ENCODE measurements at regions not wholly inside any gene's neighbourhood (a gene's known extent, or its start where the extent isn't known, plus 50 kb on each side); places are given as distances from the start of the nearest gene placed in this dataset.

GRCh38 chr1:229973297-229973612, 93.8 kb upstream of the GALNT2 start:
- TF ChIP-seq GATA3 (IDR thresholded peaks at IDR 0.05; ENCODE audit: low read depth, low read length), result no peak
- no peak for TF ChIP-seq GATA2 (IDR thresholded peaks at IDR 0.05; ENCODE audit: low read depth, low read length)

GRCh38 chr1:229975047-229975446, 92.0 kb upstream of the GALNT2 start:
- TF ChIP-seq GATA3 (IDR thresholded peaks at IDR 0.05; ENCODE audit: low read depth, low read length), result no peak
- TF ChIP-seq GATA2 (IDR thresholded peaks at IDR 0.05; ENCODE audit: low read depth, low read length), result no peak

GRCh38 chr1:229980009-229980408, 87.0 kb upstream of the GALNT2 start:
- TF ChIP-seq GATA2 (IDR thresholded peaks at IDR 0.05; ENCODE audit: low read depth, low read length) (no peak), GATA3 (IDR thresholded peaks at IDR 0.05; ENCODE audit: low read depth, low read length) (no peak)

GRCh38 chr1:229981736-229982135, 85.3 kb upstream of the GALNT2 start:
- no peak for TF ChIP-seq GATA2 (IDR thresholded peaks at IDR 0.05; ENCODE audit: low read depth, low read length)
- no peak for TF ChIP-seq GATA3 (IDR thresholded peaks at IDR 0.05; ENCODE audit: low read depth, low read length)

GRCh38 chr1:229984310-229984991, 82.6 kb upstream of the GALNT2 start:
- no peak for TF ChIP-seq GATA2 (IDR thresholded peaks at IDR 0.05; ENCODE audit: low read depth, low read length)
- no peak for TF ChIP-seq GATA3 (IDR thresholded peaks at IDR 0.05; ENCODE audit: low read depth, low read length)

GRCh38 chr1:229984992-229985612, 81.9 kb upstream of the GALNT2 start:
- TF ChIP-seq GATA3 (IDR thresholded peaks at IDR 0.05; ENCODE audit: low read depth, low read length) (no peak), GATA2 (IDR thresholded peaks at IDR 0.05; ENCODE audit: low read depth, low read length) (no peak)

GRCh38 chr1:229985613-229986010, 81.4 kb upstream of the GALNT2 start:
- TF ChIP-seq GATA2 (IDR thresholded peaks at IDR 0.05; ENCODE audit: low read depth, low read length) (no peak), GATA3 (IDR thresholded peaks at IDR 0.05; ENCODE audit: low read depth, low read length) (no peak)

- no peak for TF ChIP-seq GATA3 (IDR thresholded peaks at IDR 0.05; ENCODE audit: low read depth, low read length)
- no peak for TF ChIP-seq GATA2 (IDR thresholded peaks at IDR 0.05; ENCODE audit: low read depth, low read length)
Measured at GRCh38 chr1:229986737-229987337, 80.2 kb upstream of the GALNT2 start.

- TF ChIP-seq GATA3 (IDR thresholded peaks at IDR 0.05; ENCODE audit: low read depth, low read length) (no peak), GATA2 (IDR thresholded peaks at IDR 0.05; ENCODE audit: low read depth, low read length) (no peak)
Measured at GRCh38 chr1:229987953-229988352, 79.1 kb upstream of the GALNT2 start.

- no peak for TF ChIP-seq GATA2 (IDR thresholded peaks at IDR 0.05; ENCODE audit: low read depth, low read length)
- TF ChIP-seq GATA3 (IDR thresholded peaks at IDR 0.05; ENCODE audit: low read depth, low read length), result no peak
Measured at GRCh38 chr1:229988534-229988933, 78.5 kb upstream of the GALNT2 start.

GRCh38 chr1:229989591-229990248, 77.3 kb upstream of the GALNT2 start:
- TF ChIP-seq GATA2 (IDR thresholded peaks at IDR 0.05; ENCODE audit: low read depth, low read length), result no peak
- no peak for TF ChIP-seq GATA3 (IDR thresholded peaks at IDR 0.05; ENCODE audit: low read depth, low read length)

GRCh38 chr1:229990326-229990725, 76.7 kb upstream of the GALNT2 start:
- no peak for TF ChIP-seq GATA3 (IDR thresholded peaks at IDR 0.05; ENCODE audit: low read depth, low read length)
- no peak for TF ChIP-seq GATA2 (IDR thresholded peaks at IDR 0.05; ENCODE audit: low read depth, low read length)

GRCh38 chr1:229991104-229991513, 75.9 kb upstream of the GALNT2 start:
- TF ChIP-seq GATA2 (IDR thresholded peaks at IDR 0.05; ENCODE audit: low read depth, low read length) (no peak), GATA3 (IDR thresholded peaks at IDR 0.05; ENCODE audit: low read depth, low read length) (no peak)

- TF ChIP-seq GATA3 (IDR thresholded peaks at IDR 0.05; ENCODE audit: low read depth, low read length) (no peak), GATA2 (IDR thresholded peaks at IDR 0.05; ENCODE audit: low read depth, low read length) (no peak)
Measured at GRCh38 chr1:229991724-229992333, 75.2 kb upstream of the GALNT2 start.
